ENCODE measurements at regions not wholly inside any gene's neighbourhood (a gene's known extent, or its start where the extent isn't known, plus 50 kb on each side); places are given as distances from the start of the nearest gene placed in this dataset.
A peak's percentile ranks its signal among the peaks of the same experiment; 100 is the strongest.
"Not testable (repeated sequence)": the region's sequence is repeated elsewhere in the genome, so short reads cannot be mapped to it uniquely, and the experiment has no call there.

DNA sequence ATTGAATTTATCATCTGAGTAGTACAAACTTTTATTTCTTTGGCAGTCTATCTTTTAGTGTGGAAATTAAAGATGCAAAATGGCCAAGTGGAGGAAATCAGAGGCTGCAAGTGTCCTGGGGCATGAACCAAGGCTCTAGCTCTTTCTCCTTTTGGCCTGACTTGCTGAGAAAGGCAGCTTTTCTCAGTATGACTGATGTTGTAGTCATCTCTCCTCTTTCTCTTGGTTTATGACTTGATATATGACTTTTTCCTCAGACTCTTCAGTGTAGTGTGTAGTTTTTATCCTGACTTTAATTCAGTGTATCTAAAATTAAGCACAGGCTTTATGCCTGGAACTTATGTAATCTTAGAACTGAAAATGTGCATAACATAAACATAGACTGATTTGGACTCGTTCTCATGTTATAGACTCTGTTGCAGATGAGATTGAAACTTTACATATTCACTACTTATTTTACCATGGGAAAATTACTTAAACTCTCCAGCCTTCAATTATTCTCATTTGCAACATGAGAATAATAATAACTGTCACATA is 65.7 kb downstream of the SLITRK5 start:
- in situ Hi-C loops (cut with HindIII; ENCODE audit: low pct_ligation_motif_present, low pct_unique_long_range_greater_than_20kb, low sequenced_read_pairs) = no loop called here
- no peak for DNase-seq

DNA sequence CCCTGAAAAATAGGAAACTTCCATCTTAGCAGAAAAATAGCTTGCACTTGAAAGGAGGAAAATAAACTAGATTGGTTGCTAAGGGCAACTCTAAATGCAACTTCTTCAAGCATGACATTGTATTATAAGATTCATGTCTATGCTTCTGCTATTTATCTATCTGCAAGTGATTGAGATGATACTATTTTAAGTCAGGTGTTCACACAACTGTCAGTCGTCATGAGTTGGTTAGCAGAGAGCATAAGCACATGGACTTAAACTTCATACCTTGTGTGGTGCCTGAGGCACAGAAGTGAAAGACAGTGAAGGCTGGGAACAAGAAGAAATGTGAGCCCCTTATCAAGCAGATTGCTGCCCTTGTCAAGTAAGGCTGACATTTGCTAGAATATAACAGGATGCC is 82.9 kb downstream of the SLITRK5 start:
- no peak for DNase-seq
- in situ Hi-C loops (cut with HindIII; ENCODE audit: low pct_ligation_motif_present, low pct_unique_long_range_greater_than_20kb, low sequenced_read_pairs) = no loop called here

DNA sequence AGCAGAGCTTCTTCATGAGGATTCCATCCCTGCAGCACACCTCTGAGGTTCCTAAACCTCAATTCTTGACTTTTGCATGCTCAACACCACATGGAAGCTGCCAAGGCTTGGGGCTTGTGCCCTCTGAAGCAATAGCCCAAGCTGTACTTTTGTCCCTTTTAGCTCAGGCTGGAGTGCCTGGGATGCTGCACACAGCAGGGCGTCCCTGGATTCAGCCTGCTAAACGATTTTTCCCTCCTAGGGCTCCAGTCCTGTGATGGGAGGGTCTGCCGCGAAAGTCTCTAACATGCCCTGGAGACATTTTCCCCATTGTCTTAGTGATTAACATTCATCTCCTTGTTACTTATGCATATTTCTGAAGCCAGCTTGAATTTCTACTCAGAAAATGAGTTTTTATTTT is 98.3 kb downstream of the SLITRK5 start:
- DNase-seq = no peak

DNA sequence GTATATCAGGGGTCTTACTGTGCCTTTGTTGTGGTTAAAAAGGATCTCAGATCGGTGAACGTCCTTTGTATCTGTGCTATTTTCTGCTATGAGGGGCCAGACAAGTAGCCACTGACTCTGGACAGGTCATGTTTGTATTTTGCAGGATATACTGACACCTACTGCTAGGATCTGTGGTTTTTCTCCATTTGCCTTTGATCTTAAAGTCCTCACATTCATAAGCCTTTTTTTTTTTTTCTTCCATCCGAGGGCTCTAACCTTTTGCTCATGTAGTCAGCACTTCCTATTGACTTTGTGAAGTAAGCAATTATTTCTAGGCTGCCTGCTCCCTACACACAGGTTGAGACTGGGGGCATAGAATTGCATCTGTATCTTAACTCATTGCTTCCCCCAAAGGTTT is 106.2 kb downstream of the SLITRK5 start:
- in situ Hi-C loops (cut with HindIII; ENCODE audit: low pct_ligation_motif_present, low pct_unique_long_range_greater_than_20kb, low sequenced_read_pairs) = no loop called here
- DNase-seq = peak; percentile 27

More for the DNA sequence above, 98.3 kb downstream of the SLITRK5 start:
- in situ Hi-C loops (cut with HindIII; ENCODE audit: low pct_ligation_motif_present, low pct_unique_long_range_greater_than_20kb, low sequenced_read_pairs) = no loop called here

DNA sequence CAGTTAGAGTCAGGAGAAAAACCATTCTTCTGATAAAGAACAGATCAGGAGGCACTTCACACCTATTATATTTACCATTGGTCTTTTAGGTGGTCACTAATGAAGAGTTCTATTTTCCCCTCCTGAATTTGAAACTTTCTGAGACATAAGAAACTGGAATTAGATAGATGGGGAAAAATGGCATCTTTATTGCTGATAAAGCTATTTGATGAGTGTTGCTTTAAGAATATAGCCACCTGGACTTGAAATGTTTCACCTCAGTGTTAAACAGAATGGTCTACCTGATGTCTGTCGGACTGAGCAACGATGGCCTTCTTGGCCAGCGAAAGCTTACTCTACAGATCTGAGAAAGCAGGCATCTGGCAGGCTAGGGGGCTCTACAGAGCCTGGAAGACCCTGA is 107.0 kb downstream of the SLITRK5 start:
- in situ Hi-C loops (cut with HindIII; ENCODE audit: low pct_ligation_motif_present, low pct_unique_long_range_greater_than_20kb, low sequenced_read_pairs) = no loop called here

DNA sequence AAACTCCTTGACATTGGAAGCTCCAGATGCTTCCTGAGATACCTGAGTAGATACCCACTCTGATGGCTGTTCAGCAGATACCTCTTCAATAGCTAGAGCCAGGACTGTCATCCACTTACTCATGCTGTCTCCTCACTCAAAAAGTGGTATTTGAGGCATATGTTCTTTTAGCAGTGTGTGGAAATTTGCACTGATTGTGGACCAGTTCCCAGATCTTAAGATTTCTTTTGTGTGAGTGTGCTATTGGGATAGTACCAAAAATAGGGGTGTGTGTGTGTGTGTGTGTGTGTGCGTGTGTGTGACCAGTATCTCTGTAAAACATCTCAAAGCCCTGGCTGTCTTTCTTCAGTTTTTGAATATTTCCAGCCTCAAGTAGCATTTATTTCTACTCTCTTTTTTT is 108.3 kb downstream of the SLITRK5 start:
- in situ Hi-C loops (cut with HindIII; ENCODE audit: low pct_ligation_motif_present, low pct_unique_long_range_greater_than_20kb, low sequenced_read_pairs) = no loop called here
- DNase-seq = no peak

More for the DNA sequence above, 107.0 kb downstream of the SLITRK5 start:
- DNase-seq = no peak

DNA sequence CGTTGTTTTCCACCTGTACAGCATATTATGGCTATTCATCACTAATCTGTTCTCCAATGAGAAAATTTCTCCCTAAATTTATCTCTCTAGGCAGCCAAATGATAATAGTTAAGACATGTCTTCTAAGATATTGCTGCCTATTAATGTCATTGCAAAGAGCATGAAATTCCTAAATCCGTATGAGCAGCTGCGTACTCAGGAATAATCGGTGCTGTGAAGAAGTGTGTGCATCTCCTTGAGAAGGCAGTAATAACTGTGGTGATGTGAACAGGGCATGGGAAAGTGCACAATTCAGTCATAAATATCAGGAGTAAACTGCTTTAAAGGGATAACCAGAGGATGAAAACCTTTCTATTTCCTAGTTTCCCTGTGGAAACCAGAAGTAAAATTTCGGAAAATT is 112.2 kb downstream of the SLITRK5 start:
- in situ Hi-C loops (cut with HindIII; ENCODE audit: low pct_ligation_motif_present, low pct_unique_long_range_greater_than_20kb, low sequenced_read_pairs) = no loop called here
- no peak for DNase-seq

DNA sequence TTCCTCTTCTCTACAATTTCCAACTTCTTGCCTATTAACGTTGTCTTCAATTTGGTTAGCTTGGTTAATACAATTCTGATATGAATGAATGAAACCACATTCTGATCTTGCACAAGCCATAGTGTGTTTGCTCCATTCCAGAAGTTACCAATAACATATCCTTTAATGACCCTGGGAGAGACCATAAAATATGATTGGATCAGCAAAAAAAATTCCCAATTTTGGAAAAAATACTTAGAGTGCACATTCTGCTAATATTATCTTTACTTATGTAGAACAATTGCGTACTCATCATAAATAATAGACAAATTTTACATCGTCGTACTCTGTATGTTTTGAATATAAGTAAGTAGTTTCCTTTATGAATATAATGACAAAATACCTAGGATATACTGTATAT is 117.2 kb downstream of the SLITRK5 start:
- in situ Hi-C loops (cut with HindIII; ENCODE audit: low pct_ligation_motif_present, low pct_unique_long_range_greater_than_20kb, low sequenced_read_pairs) = no loop called here

DNA sequence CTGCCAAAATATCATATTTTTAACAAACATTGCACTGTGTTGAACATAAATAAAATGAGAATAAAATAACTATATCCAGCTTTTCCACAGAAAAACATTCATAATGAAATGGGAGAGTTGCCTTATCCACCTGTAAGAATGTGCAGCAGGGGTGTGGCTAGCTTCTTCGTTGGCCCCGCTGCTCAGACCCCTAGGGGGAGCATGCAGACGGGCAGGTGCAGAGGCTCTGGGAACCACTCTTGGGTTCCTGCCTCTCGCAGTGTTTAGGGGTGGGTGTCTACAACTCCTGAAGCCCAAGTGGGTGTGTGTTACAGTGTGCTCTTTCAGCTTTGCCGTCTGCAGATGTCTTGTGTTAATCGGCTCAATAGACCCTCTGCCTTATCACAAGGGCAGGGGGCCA is 121.7 kb downstream of the SLITRK5 start:
- no peak for DNase-seq
- in situ Hi-C loops (cut with HindIII; ENCODE audit: low pct_ligation_motif_present, low pct_unique_long_range_greater_than_20kb, low sequenced_read_pairs) = no loop called here

More for the DNA sequence above, 117.2 kb downstream of the SLITRK5 start:
- DNase-seq = no peak

DNA sequence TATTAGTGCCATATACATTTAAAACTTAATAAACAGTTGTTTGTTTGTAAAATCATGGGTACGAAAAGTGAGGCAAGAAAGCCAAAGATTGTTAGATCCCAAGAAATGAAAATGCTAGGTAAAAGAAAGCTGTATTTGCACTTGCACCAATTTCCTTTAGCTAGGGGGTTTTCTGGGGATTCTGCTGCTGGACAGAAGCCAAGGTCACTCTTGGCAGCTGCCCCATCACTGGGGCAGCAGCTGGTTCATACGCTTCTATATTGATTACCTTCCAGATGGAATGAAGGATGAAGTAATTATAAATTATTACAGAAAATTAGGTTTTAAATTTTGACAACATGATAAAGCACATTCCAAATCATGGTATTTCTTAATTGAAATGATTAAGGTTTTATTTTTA is 127.4 kb downstream of the SLITRK5 start:
- DNase-seq = no peak
- in situ Hi-C loops (cut with HindIII; ENCODE audit: low pct_ligation_motif_present, low pct_unique_long_range_greater_than_20kb, low sequenced_read_pairs) = no loop called here

DNA sequence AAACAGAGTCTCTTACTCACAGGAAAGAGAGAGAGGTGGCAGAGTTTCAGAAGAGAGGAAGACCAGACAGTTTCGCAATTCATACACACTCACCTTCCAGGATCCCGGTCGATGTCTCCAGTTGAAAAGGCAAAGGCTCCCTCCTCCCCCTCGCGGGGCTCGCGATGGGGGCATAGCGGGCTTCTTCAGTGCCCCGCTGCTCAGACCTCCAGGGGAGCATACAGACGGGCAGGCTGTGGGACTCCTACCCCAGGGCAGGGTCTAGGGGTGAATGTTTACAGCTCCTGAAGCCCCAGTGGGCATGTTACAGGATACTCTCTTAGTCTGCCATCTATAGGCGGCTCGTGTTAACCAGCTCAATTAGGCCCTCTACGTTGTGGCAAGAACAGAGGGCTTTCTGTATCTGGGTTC is 139.2 kb downstream of the SLITRK5 start:
- DNase-seq = no peak
- in situ Hi-C loops (cut with HindIII; ENCODE audit: low pct_ligation_motif_present, low pct_unique_long_range_greater_than_20kb, low sequenced_read_pairs) = no loop called here

DNA sequence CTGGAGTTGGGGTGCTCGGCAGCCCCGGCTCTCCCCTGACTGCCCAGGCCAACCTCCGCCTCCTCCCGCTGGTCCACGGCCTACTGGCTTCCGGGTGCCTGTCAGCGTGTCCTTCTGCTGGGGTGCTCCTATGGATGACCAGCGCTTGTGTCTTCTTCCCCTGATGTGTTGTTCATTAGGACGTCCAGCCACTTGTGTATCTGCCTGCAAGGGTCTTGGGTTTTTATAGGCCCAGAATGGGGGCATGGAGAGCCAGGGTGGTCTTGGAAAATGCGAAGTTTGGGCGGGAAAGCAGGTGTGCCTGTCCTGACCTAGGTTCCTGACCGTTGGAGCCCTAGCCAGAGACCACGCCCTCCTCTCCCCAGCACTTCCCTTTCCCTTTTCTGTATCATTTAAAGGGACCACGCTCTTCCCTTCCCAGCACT is 139.8 kb downstream of the SLITRK5 start:
- in situ Hi-C loops (cut with HindIII; ENCODE audit: low pct_ligation_motif_present, low pct_unique_long_range_greater_than_20kb, low sequenced_read_pairs) = no loop called here
- no peak for DNase-seq

DNA sequence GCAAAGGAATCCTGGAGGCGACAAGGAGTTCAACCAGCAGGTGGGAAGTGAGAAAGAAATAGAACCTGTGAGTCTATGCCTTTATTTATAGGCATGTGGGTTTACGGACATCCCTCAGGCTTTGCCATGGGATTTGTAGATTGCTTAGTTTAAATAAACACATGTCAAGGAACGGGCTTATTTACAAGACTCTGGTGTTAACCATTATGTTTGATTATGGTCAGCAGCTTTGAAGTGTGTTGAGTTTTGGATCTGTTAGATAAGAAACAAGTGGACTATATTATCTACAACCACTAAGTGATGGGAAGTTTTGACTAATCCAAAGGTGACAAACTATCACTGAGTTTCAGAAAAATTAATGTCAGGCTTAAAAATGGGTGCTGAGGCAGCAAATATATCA is 143.2 kb downstream of the SLITRK5 start:
- in situ Hi-C loops (cut with HindIII; ENCODE audit: low pct_ligation_motif_present, low pct_unique_long_range_greater_than_20kb, low sequenced_read_pairs) = no loop called here
- no peak for DNase-seq

DNA sequence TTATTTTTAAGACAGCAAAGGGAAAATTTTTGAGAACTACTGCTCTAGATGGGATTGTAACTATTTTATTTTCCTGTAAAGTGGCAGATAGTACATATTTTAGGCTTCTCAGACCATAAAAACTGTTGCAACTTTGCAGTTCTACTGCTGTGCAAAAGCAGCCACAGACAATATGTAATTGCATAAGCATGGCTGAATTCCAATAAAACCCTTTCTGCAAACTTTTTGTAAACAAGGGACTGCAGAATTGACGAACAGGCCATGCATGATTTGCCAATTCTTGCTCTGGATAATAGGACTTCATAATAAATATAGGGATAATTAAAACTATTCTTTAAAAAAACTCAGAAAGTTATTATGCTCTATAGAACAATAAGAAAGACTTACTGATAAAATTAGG is 149.1 kb downstream of the SLITRK5 start:
- in situ Hi-C loops (cut with HindIII; ENCODE audit: low pct_ligation_motif_present, low pct_unique_long_range_greater_than_20kb, low sequenced_read_pairs) = no loop called here
- no peak for DNase-seq

DNA sequence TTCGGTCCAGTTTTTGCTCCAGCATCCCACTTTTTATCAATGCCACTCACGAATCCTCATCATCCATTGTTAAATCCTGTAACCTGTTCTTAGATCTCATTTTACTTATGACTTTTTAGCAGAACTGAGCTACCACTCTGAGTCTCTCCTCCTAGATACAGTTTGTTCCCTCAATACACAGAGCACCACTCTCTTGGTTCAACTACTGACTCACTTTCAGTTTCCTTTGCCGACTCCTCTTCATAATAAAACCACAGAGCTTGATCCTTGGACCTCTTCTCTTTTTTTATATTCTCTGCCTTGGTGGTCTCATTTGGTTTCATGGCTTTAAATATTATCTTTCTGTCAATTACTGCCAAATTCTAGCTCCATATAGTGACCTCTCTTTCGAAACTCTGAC is 150.3 kb downstream of the SLITRK5 start:
- in situ Hi-C loops (cut with HindIII; ENCODE audit: low pct_ligation_motif_present, low pct_unique_long_range_greater_than_20kb, low sequenced_read_pairs) = no loop called here
- peak; percentile 55 for DNase-seq

DNA sequence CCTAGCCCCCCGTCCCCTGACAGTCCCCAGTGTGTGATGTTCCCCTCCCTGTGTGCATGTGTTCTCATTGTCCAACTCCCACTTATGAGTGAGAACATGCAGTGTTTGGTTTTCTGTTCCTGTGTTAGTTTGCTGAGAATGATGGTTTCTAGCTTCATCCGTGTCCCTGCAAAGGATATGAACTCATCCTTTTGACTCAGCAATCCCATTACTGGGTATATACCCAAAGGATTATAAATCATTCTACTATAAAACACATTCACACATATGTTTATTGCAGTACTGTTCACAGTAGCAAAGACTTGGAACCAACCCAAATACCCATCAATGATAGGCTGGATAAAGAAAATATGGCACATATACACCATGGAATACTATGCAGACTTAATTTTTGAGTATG is 155.1 kb downstream of the SLITRK5 start:
- DNase-seq; in situ Hi-C loops (cut with HindIII; ENCODE audit: low pct_ligation_motif_present, low pct_unique_long_range_greater_than_20kb, low sequenced_read_pairs): not testable (repeated sequence)

DNA sequence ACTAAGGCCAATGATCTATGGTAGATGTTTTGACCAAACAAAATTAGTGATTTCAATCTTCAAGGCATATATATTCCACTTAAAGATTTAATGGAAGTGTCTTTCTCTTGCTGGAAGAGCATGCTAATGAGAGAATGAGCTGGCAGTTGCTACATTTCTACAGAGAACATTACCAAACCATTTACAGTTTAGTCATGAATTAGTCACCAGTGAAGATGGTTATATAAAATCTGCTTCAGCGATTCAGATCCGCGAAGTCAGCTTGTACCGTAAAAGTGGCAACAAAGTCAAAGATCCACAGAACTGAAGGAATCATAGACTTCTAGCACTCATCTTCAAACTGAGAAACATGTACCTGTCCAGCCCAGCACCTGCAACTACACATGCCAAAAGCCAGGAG is 156.3 kb downstream of the SLITRK5 start:
- in situ Hi-C loops (cut with HindIII; ENCODE audit: low pct_ligation_motif_present, low pct_unique_long_range_greater_than_20kb, low sequenced_read_pairs) = no loop called here
- peak; percentile 82 for DNase-seq

DNA sequence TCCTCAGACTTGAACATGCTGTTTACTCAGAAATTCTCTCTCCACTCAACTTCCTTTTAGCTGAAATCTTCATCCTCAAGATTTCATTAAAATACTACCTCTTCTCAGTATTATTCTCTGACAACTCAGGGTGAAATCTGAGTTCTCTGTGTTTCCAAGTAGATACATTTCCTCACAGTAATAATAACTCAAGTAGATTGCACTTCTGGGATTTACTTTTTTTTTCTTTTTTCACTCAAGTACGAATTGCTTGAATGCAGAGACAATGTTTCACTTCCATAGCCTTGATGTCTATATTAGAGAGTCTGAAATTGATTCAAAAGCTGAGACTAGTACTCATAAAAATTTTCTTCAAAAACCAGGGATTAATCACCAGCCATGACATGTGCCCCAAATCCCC is 166.4 kb downstream of the SLITRK5 start:
- in situ Hi-C loops (cut with HindIII; ENCODE audit: low pct_ligation_motif_present, low pct_unique_long_range_greater_than_20kb, low sequenced_read_pairs) = no loop called here

DNA sequence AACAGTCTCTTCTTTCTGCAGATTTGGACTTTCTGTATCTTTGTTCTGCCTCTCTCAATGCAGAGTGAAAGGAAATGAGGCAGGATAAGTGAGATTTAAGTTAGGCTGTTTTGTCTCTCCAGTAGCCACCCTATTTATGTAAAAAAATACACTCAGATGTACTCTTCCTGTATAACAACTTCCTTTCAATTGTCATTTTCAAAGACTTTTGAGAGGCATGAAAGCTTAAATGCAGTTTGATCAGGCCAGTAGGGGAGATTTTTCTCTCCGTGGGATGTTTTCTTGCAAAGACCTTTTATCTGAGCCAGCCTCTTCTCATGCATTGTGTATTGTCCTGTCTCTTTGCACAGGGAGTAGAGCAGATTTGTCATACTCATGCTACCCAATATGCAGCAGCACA is 166.8 kb downstream of the SLITRK5 start:
- in situ Hi-C loops (cut with HindIII; ENCODE audit: low pct_ligation_motif_present, low pct_unique_long_range_greater_than_20kb, low sequenced_read_pairs) = no loop called here
- DNase-seq = no peak

More for the DNA sequence above, 166.4 kb downstream of the SLITRK5 start:
- DNase-seq = no peak

DNA sequence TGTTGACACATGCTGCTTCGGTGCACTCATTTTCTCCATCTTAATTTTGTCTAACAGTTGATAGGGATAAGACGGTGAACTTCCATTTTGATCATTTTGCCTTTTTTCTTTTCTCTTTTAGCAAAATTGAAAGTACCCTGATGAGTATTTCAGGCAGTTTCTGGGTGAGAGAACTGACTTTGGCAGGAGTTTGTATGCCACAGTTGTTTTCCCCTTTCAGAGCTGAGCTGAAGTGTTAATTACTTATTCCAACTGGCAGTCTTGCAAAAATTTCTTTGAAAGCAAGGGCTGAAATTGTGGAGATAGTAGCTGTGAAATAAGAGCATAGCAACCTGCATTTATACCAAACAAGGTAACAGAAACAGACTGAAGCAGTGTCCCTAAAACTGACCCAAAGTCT is 180.2 kb downstream of the SLITRK5 start:
- DNase-seq = no peak
- in situ Hi-C loops (cut with HindIII; ENCODE audit: low pct_ligation_motif_present, low pct_unique_long_range_greater_than_20kb, low sequenced_read_pairs) = no loop called here

DNA sequence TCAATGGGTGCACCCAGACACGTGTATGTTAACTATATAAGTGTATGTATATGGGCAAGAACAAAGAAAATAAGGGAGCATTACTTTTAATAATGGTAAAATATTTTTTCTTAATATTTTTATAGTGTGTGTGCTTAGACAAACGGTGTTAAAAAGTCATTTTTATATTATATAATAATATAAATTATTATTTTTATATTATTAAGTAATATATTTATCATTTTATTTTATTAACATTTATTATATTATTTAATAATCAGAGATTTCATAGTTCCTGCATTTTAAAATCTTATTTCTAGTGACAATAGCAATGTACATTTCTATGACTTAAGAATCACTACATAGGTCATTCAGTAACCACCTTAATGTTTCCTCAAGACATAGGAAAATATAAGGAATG is 184.4 kb downstream of the SLITRK5 start:
- no peak for DNase-seq
- in situ Hi-C loops (cut with HindIII; ENCODE audit: low pct_ligation_motif_present, low pct_unique_long_range_greater_than_20kb, low sequenced_read_pairs) = no loop called here
